GM20431 (cell line): ENCODE measurements at regions not wholly inside any gene's neighbourhood (a gene's known extent, or its start where the extent isn't known, plus 50 kb on each side); places are given as distances from the start of the nearest gene placed in this dataset.

Experiments
- in situ Hi-C: fragments of 300-500 bp; cut with MseI, MboI; formaldehyde crosslinking; loops from one replicate; pipeline ENCODE4 v1.15.0; 2020; ENCODE audit warnings: low sequenced_read_pairs; ENCODE audit not compliant: unreplicated experiment

GRCh38 chr11:56932572-56933220 lies 56.0 kb upstream of the OR5AK2 start:
- in situ Hi-C loops, result no loop called here

GRCh38 chr11:56923116-56923515 lies 65.6 kb upstream of the OR5AK2 start:
- in situ Hi-C loops, result no loop called here

GRCh38 chr11:56922421-56922820 lies 66.3 kb upstream of the OR5AK2 start:
- in situ Hi-C loops, result no loop called here

GRCh38 chr11:56917708-56918400 lies 70.9 kb upstream of the OR5AK2 start:
- in situ Hi-C loops, result no loop called here

GRCh38 chr11:56916587-56916986 lies 72.1 kb upstream of the OR5AK2 start:
- in situ Hi-C loops, result no loop called here

GRCh38 chr11:56916162-56916561 lies 72.6 kb upstream of the OR5AK2 start:
- in situ Hi-C loops, result no loop called here

- in situ Hi-C loops, result no loop called here
These were observed 77.4 kb upstream of the OR5AK2 start for GRCh38 chr11:56911312-56911711.

GRCh38 chr11:56910785-56911184 lies 77.9 kb upstream of the OR5AK2 start:
- in situ Hi-C loops, result no loop called here

GRCh38 chr11:56910046-56910773 lies 78.5 kb upstream of the OR5AK2 start:
- in situ Hi-C loops, result no loop called here

GRCh38 chr11:56909563-56909962 lies 79.2 kb upstream of the OR5AK2 start:
- in situ Hi-C loops, result no loop called here

- in situ Hi-C loops, result no loop called here
These were observed 79.6 kb upstream of the OR5AK2 start for GRCh38 chr11:56909080-56909479.

GRCh38 chr11:56906683-56907148 lies 82.0 kb upstream of the OR5AK2 start:
- in situ Hi-C loops, result no loop called here

- in situ Hi-C loops, result no loop called here
These were observed 82.8 kb upstream of the OR5AK2 start for GRCh38 chr11:56905936-56906335.

- in situ Hi-C loops, result no loop called here
These were observed 83.3 kb upstream of the OR5AK2 start for GRCh38 chr11:56905442-56905841.

- in situ Hi-C loops, result no loop called here
These were observed 89.9 kb upstream of the OR5AK2 start for GRCh38 chr11:56898856-56899255.

- in situ Hi-C loops, result no loop called here
These were observed 98.0 kb upstream of the OR5AK2 start for GRCh38 chr11:56890584-56891305.

GRCh38 chr11:56889986-56890385 lies 98.7 kb upstream of the OR5AK2 start:
- in situ Hi-C loops, result no loop called here

GRCh38 chr11:56887940-56888339 lies 100.8 kb upstream of the OR5AK2 start:
- in situ Hi-C loops, result no loop called here

- in situ Hi-C loops, result no loop called here
These were observed 102.3 kb upstream of the OR5AK2 start for GRCh38 chr11:56886455-56886854.

GRCh38 chr11:56885854-56886253 lies 102.9 kb upstream of the OR5AK2 start:
- in situ Hi-C loops, result no loop called here
